ENCODE measurements at regions not wholly inside any gene's neighbourhood (a gene's known extent, or its start where the extent isn't known, plus 50 kb on each side); places are given as distances from the start of the nearest gene placed in this dataset.

GRCh38 chr17:33514369-33514768, 221.3 kb upstream of the ASIC2 start:
- DNase-seq (ENCODE audit: low spot score) = no peak

- DNase-seq (ENCODE audit: low spot score) = no peak
Observed at GRCh38 chr17:33515974-33516373, 222.9 kb upstream of the ASIC2 start.

- DNase-seq (ENCODE audit: low spot score) = no peak
Observed at GRCh38 chr17:33516645-33517044, 223.6 kb upstream of the ASIC2 start.

- no peak for DNase-seq (ENCODE audit: low spot score)
Observed at GRCh38 chr17:33517746-33518145, 224.7 kb upstream of the ASIC2 start.

GRCh38 chr17:33519692-33520091, 226.6 kb upstream of the ASIC2 start:
- DNase-seq (ENCODE audit: low spot score) = no peak

GRCh38 chr17:33520426-33521330, 227.6 kb upstream of the ASIC2 start:
- peak; percentile 12 for DNase-seq (ENCODE audit: low spot score)

GRCh38 chr17:33521784-33522183, 228.7 kb upstream of the ASIC2 start:
- no peak for DNase-seq (ENCODE audit: low spot score)

- DNase-seq (ENCODE audit: low spot score) = no peak
Observed at GRCh38 chr17:33522623-33523022, 229.5 kb upstream of the ASIC2 start.

GRCh38 chr17:33523577-33523981, 230.5 kb upstream of the ASIC2 start:
- no peak for DNase-seq (ENCODE audit: low spot score)

- no peak for DNase-seq (ENCODE audit: low spot score)
Observed at GRCh38 chr17:33525186-33525585, 232.1 kb upstream of the ASIC2 start.

- DNase-seq (ENCODE audit: low spot score) = no peak
Observed at GRCh38 chr17:33526717-33527116, 233.6 kb upstream of the ASIC2 start.

GRCh38 chr17:33527290-33527689, 234.2 kb upstream of the ASIC2 start:
- DNase-seq (ENCODE audit: low spot score) = no peak

GRCh38 chr17:33528846-33529245, 235.8 kb upstream of the ASIC2 start:
- no peak for DNase-seq (ENCODE audit: low spot score)

- no peak for DNase-seq (ENCODE audit: low spot score)
Observed at GRCh38 chr17:33529816-33530215, 236.7 kb upstream of the ASIC2 start.

GRCh38 chr17:33531311-33531710, 238.2 kb upstream of the ASIC2 start:
- peak; percentile 21 for DNase-seq (ENCODE audit: low spot score)

- no peak for DNase-seq (ENCODE audit: low spot score)
Observed at GRCh38 chr17:33534087-33534486, 241.0 kb upstream of the ASIC2 start.

GRCh38 chr17:33545124-33545523, 252.0 kb upstream of the ASIC2 start:
- no peak for DNase-seq (ENCODE audit: low spot score)

- no peak for DNase-seq (ENCODE audit: low spot score)
Observed at GRCh38 chr17:33550261-33550660, 257.2 kb upstream of the ASIC2 start.

GRCh38 chr17:33551075-33551474, 258.0 kb upstream of the ASIC2 start:
- no peak for DNase-seq (ENCODE audit: low spot score)

- no peak for DNase-seq (ENCODE audit: low spot score)
Observed at GRCh38 chr17:33551911-33552310, 258.8 kb upstream of the ASIC2 start.

GRCh38 chr17:33560165-33560564, 267.1 kb upstream of the ASIC2 start:
- DNase-seq (ENCODE audit: low spot score) = no peak

- DNase-seq (ENCODE audit: low spot score) = no peak
Observed at GRCh38 chr17:33560871-33561270, 267.8 kb upstream of the ASIC2 start.

GRCh38 chr17:33561569-33562334, 268.7 kb upstream of the ASIC2 start:
- DNase-seq (ENCODE audit: low spot score) = no peak

All from pons (tissue), 1 donor.